ENCODE measurements at regions not wholly inside any gene's neighbourhood (a gene's known extent, or its start where the extent isn't known, plus 50 kb on each side); places are given as distances from the start of the nearest gene placed in this dataset.
"Not testable (repeated sequence)": the region's sequence is repeated elsewhere in the genome, so short reads cannot be mapped to it uniquely, and the experiment has no call there.

DNA sequence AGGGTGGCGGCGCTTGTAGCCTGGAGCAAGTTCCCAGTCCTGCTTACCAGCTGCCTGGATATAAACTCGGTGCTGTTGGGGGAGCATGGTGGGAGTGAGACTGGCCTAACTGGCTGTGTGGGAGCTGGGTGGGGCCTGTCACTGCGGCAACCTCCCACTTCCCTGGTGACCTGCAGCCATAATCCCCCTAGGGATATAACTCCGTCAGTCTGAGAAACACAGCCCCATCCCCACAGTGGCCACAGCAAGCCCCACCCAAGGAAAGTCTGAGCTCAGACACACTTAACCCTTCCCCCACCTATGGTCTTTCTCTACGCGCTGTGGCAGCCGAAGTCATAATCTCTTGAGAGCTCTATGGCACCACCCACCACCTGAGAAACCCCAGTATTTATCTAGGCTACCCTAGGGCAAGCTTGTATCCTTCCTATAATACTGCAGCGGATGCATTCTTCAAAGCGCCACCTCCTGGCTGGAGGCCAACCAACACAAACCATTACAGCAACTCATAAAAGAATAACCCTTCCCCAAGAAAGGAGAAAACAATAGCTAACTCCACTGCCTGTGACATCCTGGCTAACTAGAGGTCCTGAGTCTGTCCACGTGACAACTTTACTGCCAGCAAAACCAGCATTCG lies 57.4 kb downstream of the ZNF648 start:
- DNase-seq = no peak

DNA sequence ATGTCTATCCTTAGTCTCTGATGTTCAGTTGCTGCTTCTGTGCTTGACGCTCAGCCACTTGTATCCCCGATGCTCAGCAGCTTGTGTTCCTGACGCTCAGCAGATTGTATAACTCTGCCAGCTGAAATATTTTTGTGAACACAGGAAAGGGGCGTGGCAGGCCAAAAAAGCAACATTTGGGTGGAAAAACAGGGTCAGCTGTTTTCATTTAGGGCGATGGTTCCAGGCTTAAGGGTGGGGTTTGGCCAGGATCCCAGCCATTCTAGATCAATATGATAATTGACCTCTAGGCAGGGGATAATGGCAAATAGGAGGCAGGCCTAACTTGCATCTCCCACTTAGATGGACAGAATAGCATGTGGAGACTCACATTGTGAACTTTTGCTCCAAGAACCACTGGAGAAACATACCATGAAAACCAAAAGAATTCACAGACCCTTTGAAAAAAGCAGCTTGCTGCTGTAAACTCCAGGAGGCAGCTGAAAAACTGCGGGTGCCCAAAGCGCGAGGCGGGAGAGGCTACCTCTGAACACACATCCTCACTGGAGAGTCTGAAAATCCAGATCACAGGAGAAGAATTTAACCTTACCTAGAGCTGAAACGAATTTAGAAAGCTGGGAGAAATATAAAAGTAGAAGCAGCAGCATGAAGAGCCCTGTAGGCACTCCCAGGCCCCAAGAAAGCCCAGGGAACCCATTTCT lies 58.3 kb downstream of the ZNF648 start:
- DNase-seq = no peak

DNA sequence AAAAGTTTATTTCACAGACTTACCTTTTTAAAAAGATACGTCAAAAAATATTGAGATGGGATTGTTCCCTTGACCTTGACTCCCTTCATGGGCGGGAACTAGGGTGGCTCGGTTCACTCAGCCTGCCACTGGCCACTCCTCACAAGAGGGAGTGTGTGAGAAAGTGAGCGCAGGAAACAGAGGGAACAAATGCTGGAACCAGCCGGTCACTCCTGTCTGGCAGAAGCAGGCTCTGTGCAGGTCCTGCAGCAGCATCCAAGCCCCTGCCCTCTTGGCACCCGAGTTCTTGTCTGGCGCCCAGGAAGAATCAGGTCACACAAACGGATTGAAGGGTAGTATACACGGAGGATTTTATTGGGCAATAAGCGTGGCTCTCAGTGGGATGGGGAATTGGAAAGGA lies 58.9 kb downstream of the ZNF648 start:
- DNase-seq = no peak

DNA sequence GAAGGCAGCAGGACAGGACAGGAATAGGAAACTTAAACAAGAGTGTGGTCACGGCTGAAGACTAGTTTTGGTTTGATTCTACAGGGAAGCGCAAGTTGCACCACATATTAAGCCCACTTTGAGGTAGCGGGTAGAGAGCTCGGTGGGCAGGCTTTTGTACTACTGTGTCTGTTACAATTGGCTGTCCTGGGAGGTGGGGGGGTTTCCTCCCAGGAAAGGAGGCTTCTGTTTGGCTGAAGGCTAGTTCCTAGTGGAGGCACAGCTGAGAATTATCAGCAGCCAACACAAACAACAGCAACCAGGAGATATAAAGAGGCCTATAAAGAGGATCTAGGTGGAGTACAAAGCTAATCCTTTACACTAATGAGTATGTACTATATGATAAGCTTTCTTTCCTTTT lies 62.7 kb downstream of the ZNF648 start:
- no peak for DNase-seq

DNA sequence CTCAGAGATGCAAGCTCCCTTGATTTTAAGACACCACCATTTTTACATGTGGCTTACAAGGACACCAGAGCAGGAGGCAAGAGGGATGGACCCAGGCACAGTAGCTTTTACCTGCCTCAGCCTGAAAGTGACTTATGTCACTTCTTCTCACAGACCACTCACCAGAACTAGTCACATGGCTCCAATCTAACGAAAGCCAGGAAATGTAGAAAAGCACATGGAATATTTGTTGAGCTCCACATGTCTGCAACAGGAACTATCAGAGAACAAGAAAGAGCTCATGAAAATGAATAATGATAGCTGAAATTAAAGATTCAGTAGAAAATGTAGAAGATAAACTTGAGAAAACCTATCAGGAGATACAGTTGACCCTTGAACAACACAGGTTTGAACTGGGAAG lies 69.4 kb downstream of the ZNF648 start:
- DNase-seq = no peak

DNA sequence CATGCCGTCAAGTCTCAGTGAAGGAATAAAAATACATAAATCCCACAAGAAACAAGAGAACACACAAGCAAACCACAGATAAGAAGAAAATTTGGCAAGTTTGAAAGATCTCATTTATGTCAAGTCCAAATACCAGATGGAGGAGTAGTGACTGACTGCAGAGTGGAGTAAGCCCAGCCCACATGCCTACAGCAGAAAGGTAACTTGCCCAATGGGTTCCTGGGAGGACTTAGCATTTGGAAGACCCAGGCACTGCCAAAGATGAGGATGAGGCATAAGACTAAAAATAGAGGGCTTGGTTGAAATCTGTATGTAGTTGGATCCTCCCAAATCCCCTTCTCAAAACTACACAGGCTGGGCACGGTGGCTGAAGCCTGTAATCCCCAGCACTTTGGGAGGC lies 70.8 kb downstream of the ZNF648 start:
- no peak for DNase-seq

DNA sequence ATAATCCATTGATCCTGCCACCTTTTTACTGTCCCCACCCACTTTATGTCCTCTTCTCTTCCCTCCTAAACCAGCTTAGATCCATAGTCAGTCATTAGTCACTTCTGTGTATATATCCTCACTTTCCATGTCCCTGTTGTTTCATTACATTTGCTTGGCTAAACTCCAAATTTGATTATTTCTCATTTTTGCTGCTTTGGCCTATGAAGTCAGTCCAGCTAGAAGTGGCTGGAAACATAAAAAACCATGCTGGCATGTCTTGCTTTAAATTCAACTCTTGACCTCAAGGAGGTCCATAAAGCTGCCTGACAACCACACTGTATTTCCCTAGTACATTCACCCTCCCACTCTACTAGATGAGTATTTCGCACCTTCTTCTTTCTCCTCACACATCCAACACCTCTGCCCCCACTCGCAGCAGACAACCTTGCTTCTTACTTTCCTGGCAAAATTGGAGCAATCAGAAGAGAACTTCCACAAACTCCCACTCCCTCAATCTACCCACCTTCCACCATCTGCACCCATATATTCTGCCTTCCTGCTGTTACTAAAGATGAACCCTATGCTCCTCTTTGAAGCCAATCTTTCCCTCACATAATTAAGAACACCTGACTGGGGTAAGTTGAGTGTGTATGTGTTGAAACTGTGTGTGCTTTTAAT lies 72.1 kb downstream of the ZNF648 start:
- DNase-seq = no peak

DNA sequence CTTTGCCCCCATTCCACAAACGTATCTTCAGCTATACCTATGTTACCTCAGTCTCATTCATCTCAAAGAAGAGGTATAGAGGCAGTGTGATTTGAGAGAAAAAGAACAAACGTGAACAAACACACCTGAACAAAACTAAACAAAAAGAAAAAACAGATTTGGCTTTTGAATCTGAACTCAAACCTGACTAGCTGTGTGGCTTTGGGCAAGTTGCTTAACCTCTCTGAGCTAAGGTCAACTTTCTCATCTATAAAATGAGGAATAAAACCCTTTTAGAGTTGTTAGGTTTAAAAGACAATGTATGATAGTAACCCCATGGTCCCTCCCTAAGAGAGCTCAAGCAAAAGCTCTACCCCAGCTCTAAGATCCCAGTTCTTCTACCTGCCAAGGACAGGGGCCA lies 73.5 kb downstream of the ZNF648 start:
- no peak for DNase-seq

DNA sequence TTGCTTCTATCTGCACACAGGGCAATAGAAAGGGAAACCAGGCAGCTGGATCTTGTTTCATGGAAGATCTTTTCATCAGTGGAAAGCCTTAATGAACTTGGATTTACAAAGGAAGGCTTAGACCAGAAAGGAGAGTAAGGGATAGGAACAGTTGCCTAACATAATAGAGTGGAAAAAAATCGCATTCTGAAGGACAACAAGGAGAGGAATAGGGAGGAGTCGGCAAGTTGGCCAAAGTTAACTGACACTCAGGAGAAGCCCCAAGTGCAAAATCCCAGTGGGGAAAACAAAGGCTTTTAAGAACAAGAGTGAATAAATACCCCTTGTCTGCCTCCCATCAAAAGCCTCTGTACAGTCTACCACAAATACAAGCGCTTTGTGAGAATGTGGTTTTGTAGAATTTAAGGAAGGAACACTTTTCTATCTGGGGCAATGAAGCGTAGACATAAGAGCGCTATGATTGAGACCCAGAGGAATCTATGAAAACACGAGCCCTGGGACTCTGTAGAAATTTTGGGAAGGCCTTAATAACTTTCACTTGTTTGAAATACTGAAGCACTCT lies 74.1 kb downstream of the ZNF648 start:
- DNase-seq = no peak

DNA sequence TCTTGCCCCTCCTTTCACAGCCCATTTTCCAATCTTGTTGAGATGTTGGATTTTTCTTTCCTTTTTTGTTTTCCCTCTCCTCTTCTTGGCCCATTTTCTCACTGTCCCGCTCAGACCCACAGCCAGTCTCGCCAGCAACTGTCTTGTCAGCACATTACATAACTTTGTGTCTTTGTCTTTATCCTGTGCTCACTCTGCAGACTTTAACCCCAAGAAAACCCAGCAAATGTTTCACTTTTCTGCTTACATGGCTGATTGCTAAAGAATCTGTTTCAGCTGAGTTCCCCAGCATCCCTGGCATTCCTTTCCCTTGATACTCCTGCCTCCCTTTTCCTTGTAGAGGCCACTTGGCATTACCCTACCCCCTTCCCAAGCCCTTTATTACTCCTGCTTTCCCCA lies 74.6 kb downstream of the ZNF648 start:
- no peak for DNase-seq

DNA sequence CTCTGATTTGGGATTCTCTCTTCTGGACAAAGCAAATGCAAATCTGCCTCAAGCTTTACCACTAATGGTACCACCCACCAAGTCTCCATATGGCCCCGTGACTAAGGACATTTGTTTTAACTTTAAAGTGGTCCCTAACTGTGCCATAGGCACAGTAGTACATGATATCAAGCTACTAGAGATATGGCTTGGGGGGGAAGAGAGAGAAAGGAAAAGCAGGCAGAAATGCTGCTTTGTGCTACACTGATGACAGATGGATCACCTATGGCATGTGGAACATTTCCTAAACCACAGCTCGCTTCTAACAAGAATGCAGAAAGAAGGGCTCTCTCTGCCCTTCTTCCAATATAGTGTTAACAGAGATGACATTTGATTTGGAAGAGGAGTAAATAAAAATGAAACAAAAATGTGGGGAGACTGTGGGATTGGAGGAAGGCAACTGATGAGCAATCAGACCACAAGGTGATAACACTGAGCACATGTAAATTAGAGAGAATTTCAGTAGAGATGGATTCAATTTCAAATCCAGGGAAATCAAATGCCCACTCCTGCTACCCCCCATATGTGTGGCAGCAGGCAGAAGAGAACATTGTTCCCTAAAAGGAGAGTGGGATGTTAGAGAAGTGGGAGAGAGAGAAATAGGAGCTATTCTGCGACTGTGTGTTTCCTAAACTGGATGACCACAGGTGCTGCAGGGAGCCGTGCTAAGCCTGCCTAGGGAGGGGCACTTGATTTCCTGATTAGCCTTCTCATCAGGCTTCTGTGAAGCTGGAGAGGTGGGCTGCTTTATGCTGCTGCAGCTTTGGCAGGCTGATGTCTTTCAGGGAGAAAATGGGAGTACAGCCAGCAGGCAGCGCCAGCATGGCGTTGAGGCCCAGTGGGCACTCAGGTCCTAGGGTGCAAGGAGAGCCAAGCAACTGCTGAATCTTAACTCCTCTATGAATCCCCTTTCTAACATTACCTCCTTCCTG lies 75.3 kb downstream of the ZNF648 start:
- DNase-seq = no peak

DNA sequence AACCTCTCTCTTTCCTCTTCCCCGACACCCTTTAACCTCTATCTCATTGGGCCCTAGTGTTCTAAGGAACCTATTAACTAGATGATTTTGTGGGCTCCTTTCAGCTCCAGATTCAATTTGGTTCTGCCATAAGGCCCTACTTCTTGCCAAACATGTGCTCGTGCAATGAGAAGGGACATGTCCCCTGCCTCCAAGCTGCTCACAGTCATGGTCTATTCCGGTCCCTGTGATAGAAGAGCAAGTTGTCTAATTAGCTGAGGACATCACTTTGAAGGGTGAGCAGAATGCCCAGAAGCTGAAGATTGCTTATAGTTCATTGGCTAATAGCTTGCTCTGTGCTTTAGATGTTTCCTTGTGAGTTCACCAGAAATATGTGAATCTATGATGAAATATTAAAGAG lies 76.2 kb downstream of the ZNF648 start:
- no peak for DNase-seq

DNA sequence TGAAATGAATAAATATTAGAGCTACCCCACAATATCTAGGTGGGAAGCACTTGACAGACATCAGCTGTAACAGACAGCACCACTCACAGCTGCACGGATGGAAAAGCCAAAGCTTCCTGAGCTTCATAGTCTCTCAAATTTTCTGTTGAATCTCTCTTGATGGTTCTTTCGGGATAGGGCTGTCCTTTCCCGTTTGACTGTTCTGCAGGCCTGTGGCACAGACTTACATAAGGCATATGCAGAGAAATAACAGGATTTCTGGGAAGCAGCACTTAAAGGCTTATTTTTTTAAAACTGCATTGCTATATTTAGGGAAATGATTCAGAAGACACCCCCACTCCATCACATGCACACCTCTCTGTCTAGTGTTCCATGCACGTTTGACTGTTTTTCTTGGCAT lies 77.5 kb downstream of the ZNF648 start:
- DNase-seq = no peak

DNA sequence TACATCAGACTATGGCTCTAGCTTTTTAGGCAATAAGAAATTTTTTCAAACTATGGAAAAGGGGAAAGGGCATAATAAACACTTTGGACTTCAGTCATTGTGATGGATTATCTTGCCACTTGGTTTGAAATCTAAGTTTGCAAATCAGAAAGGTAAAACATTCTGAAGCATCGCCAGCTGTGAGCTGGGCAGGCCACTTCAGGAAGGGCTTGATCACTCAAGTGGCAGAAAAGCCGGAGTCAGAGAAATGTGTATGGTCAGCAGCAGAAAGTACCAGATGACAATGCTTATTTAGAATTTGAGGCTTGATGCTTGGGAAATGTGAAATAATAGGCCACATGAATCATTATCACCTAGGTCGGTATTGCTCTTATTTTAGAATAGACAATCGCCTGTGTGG lies 79.7 kb downstream of the ZNF648 start:
- DNase-seq = no peak

DNA sequence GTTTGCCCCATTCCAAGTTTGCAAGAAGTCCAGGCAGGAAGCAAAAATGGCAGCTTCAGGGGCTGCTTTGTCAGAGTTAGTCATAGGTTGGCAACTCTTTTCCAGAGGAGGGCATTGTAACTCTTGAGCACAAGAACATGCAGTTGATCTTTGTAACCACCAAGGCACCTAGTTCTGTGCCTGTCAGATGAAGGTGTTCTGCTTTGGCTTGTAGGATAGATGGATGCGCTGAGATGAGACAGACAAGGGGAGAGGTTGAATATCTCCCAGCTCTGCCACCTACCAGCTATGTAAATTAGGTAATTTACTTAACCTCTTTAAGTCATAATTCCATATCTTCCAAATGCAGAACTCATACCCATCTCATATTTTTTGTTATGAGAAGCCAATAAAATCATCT lies 89.3 kb downstream of the ZNF648 start:
- DNase-seq = no peak

DNA sequence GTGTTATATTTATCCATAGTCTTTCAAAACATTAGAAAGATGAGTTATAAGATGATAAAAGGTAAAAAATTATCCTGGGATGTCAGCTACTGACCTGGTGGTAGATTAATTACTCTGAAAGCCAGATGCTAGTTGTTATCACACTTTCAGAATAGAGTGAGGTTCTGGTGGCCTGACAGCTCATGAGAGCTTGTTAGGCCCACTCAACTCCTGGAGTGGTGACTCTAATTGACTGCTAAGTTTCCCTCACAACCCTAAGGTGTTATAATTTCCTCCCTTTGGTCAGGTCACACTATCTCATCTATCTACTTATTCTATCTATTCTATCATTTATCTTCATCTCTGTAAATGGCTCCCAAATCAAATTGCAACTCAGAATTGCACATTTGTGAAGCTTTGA lies 90.1 kb downstream of the ZNF648 start:
- no peak for DNase-seq

DNA sequence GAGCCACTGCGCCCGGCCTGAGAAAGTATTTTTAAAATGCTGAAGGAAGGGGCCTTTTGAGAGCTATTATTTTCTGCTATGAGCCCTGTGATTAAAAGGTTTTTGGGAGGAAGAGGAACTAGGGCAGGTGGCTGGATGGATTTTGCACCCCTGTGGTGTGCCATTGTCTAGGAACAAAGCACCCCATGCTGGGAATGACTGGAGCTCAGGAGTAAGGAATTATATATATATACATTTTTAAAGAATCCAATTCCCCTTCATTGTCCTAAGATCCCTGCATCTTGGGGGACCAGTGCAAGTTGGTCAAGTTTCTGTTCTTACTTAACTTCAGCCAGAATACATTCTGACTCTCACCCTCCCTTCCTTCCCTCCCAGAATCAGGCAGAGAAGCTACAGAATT lies 91.6 kb downstream of the ZNF648 start:
- DNase-seq = no peak

DNA sequence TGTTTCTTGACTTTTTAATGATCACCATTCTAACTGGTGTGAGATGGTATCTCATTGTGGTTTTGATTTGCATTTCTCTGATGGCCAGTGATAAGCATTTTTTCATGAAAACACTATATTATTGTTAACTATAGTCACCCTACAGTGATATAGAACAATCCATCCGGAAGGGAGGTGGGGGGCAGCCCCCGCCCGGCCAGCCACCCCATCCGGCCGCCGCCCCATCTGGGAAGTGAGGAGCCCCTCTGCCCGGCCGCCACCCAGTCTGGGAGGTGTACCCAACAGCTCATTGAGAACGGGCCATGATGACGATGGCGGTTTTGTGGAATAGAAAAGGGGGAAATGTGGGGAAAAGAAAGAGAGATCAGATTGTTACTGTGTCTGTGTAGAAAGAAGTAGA lies 106.8 kb downstream of the ZNF648 start:
- DNase-seq = not testable (repeated sequence)

DNA sequence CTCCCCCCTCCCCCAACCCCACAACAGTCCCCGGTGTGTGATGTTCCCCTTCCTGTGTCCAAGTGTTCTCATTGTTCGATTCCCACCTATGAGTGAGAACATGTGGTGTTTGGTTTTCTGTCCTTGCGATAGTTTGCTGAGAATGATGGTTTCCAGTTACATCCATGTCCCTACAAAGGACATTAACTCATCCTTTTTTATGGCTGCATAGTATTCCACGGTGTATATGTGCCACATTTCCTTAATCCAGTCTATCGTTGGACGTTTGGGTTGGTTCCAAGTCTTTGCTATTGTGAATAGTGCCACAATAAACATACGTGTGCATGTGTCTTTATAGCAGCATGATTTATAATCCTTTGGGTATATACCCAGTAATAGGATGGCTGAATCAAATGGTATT lies 107.3 kb downstream of the ZNF648 start:
- not testable (repeated sequence) for DNase-seq

DNA sequence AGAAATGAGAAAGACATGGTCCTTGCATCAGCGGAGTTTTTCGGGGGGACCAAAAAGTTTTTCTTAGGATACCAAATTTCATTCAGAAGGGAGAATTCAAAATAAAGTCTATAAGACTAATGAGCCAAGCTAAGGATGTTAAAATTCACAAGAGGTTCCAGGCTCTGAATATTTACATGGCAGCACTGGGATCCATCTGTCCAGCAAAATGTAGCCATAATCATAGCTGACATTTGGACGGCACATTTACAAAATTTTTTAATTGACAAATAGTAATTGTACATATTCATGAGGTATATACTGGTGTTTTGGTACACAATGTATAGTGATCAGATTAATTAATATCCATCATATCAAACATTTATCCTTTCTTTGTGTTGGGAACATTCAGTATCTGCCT lies 107.9 kb downstream of the ZNF648 start:
- DNase-seq = no peak

DNA sequence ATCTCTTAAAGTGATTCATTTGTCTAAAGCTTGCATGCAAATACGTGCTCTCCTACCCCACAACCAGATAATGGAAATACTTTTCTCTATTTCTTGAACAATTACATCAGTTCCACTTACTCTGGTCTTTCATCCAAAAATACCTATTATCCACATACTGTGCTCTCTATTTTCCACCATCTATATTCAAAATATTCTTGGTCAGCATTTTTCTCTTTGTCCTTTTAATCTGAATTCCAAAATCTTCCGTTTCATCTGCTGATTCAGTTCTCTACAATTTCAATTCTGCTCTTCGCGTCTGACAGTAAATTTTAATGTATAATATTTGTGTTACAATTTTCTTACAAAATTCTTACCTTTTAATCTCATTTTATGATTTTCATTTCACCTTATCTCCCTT lies 110.3 kb downstream of the ZNF648 start:
- no peak for DNase-seq

DNA sequence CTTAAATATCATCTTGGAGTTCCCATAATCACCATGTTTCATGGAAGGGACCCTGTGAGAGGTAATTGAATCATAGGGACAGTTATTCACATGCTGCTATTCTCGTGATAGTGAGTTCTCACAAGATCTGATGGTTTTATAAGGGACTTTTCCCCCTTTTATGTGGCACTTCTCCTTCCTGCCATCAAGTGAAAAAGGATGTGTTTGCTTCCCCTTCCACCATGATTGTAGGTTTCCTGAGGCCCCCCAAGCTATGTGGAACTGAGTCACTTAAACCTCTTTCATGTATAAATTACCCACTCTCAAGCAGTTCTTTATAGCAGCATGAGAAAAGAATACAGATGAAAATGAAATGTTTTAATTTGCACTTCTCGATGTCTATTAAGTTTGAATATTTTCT lies 112.0 kb downstream of the ZNF648 start:
- no peak for DNase-seq

DNA sequence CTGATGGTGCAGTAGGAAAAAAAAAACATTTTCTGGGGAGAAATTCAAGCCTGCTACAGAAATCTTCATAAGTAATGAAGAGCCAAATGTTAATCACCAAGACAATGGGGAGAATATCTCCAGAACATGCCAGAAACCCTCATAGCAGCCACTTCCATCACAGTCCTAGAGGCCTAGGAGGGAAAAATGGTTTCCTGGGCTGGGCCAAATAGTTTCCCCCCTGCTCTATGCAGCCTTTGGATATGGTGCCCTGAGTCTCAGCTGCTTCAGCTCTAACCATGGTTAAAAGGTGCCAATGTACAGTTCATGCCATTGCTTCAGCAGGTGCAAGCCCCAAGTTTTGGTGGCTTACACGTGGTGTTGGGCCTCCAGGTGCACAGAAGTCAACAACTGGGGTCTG lies 113.1 kb downstream of the ZNF648 start:
- DNase-seq = no peak

All from NCI-H1105 (cell line).